NCI-H2171 treated with DMSO at 0.1 percent for 48 hours (cell line): ENCODE measurements at regions not wholly inside any gene's neighbourhood (a gene's known extent, or its start where the extent isn't known, plus 50 kb on each side); places are given as distances from the start of the nearest gene placed in this dataset.
"Not testable (repeated sequence)": the region's sequence is repeated elsewhere in the genome, so short reads cannot be mapped to it uniquely, and the experiment has no call there.

Source experiments
- DNase-seq: peaks from one replicate; lab custom pipeline; 2025; lab: John Stamatoyannopoulos, UW

GRCh38 chr1:168420177-168420576 lies 123.6 kb downstream of the XCL2 start:
- DNase-seq: no peak

DNA sequence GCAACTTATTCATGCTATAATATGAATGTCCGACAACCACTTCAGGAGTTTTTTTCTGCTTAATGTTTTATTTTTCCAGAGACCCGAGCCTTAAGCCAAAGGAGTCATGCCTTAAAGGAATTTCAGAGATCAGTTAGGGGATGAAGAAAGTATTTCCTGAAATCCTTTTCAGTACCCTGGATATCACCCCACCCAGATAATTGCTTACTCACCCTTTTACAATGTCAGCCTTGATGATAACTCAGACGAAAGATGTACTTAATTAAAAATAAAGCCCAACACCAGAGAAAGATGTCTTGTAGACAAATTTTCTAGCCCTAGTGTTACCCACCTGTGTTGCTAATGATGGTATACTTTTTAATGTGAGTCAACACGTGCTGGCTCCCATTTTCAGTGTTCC lies 124.1 kb downstream of the XCL2 start:
- DNase-seq: no peak

DNA sequence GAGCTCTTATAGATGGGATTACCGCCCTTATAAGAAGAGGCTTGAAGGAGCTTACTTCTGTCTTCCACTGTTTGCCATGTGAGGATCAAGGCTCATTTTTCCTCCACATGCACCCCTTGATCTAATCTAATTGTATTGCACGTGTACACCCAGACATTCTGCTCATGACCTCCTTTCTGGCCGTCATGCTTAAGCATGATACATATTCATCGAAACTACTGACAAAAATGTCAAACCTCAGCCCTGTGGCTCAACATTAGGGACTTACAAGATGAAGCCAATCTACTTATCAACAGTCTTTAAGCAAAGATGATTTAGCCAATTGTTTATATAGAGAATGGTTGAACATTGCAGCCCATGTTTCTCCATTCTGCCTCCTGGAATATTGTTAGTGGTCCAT lies 127.6 kb downstream of the XCL2 start:
- no peak for DNase-seq

DNA sequence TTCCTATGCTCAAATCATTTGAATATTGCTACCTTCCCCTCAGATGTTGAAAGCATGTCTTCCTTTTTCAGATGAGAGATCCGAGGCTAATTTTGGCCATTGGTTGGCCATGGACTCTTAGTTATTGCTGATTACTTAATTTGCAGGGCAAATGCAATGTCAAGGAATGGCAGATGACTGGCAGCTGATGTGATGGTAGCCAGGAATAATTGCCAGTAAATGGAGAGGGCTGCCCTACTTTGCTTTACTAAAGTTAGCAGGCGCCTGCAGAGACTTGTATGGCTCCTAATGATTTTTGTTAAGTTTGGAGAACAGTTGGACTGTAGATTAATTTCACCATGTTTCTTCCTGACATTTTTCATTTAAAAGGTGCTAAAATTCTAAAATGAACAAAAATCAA lies 128.9 kb downstream of the XCL2 start:
- DNase-seq: no peak

DNA sequence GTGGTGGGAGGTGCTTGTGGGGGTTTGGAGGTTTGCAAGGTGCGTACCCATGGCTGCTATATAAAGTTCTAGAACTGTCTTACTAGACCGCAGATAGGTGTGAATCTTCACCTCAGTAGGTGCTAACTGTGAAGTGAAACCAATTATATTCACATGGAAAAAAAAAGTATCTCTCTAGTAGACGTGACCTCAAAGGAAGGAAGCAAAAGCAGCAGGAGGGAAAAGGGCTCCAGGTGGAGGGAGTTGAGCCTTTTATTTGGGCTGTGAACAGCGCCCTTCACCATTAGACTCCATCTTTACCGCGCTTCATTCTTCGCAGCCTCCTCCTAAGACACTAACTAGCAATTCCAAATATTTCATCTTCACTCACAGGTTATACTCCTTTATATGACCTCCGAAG lies 129.8 kb downstream of the TBX19 start:
- DNase-seq: no peak

- DNase-seq: no peak
Observed at GRCh38 chr1:168408884-168409283, 128.2 kb downstream of the TBX19 start.

GRCh38 chr1:168408539-168408865 lies 127.8 kb downstream of the TBX19 start:
- no peak for DNase-seq

DNA sequence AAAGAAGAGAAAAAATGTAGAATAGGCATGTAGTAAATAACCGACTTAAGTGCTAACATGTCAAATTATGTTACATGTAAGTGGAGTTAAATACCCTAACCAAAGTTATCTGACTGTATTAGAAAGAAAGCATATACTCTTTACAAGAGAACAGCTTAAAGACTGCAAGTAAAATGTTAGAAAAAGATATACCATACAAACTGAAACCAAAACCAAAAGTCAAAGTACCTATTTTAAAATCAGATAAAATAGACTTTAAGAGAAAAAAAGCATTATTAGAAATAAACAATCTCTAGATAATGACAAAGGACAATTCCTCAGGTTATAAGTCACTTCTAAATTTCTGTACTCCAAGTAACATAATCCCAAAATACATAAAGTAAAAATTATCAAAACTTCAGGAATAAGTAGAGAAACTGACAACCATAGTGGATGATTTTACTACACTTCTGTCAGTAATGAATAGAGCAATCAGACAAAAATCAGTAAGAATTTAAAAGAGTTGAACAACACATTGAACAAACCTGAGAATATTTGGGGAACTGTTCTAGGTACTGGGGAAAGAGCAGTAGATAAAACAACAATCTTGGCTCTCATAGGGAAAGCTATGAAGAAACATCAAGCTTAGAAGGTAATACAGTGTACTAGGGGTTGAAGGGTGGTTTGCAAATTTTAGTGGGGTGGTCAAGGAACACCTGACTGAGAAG lies 127.3 kb downstream of the TBX19 start:
- no peak for DNase-seq

DNA sequence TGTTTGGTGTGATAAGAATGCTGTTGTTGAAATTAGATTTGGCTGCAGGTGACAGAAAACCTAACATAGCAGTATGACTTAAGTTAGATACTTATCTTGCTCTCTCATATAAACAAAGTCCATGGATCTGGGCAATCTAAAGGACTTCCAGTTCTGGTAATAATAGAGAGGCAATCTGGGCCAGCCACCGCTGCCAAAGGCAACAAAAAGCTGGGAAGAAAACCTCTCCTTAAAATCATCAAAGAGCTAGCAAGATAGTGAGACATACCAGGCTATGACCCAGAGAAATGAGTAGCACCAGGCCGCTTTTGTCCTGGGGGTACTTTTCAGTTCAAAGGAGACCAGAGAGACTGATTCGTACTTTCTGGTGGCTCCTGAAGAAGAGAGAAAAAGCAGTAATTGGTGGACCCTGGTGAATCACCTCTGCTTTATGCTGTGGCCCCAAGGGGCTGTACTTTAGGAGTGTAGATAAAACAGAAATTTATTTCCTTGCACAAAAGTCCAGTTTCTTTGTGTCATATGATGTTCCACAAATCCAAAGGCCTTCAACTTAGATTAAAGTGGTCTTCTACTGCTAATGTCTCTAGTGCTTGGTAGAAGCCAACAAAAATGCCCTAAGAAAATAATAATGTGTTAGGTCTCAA lies 125.4 kb downstream of the TBX19 start:
- DNase-seq: no peak

- DNase-seq: no peak
Observed at GRCh38 chr1:168403140-168403539, 122.5 kb downstream of the TBX19 start.

DNA sequence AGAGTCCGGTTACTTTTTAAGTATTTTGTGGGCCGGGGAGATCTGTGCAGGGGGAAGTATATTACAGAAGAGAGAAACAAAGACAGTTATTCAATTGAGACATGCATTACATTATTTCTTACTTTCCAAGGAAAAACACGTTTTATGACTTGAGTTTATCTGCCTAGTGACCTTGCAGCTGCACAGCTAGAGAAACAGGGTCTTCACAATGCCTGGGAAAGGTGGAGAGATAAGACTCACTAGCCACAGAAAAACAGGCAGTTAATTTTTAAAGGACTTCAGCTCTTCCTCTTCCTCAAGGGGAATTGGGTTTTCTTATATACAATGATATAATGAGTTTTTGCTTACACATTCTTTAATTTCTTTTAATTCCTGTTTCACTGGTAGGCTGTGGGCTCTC lies 121.8 kb downstream of the TBX19 start:
- DNase-seq: not testable (repeated sequence)

DNA sequence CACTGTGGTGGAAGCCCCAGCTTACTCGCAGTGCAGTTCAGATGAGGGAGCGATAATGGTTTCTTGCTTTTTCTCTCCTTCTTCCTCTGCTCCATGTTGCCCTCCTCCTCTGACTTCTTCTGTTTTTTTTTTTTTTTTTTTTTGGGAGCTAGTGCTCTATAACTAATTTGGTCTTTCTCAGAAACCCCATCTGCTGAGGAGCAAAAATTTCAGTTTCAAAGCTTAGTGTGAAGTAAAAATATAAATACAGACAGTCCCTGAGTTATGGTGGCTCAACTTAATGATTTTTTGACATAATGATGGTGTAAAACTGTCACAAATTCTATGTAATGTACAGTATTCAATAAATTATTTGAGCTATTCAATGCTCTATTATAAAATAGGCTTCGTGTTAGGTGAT lies 120.7 kb downstream of the TBX19 start:
- no peak for DNase-seq

DNA sequence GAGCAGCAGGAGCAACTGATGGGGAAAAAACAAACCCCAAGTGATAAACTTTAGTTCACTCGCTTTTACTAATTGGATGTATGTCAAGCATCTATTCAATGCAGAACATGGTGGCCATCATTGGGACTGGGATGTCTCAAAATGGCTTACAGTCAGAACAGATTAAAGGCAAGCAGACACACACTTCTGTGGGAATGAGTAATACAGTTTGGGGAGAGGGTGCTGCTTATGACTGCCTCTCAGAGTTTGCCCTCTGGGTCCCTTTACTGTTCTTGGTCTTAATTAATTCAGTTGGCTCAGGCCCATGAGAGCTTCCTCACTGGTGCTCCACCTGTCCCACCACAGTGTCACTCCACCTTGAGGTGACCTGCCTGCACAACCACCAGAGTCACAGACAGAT lies 119.5 kb downstream of the TBX19 start:
- no peak for DNase-seq

- no peak for DNase-seq
Observed at GRCh38 chr1:168397806-168398205, 117.1 kb downstream of the TBX19 start.

DNA sequence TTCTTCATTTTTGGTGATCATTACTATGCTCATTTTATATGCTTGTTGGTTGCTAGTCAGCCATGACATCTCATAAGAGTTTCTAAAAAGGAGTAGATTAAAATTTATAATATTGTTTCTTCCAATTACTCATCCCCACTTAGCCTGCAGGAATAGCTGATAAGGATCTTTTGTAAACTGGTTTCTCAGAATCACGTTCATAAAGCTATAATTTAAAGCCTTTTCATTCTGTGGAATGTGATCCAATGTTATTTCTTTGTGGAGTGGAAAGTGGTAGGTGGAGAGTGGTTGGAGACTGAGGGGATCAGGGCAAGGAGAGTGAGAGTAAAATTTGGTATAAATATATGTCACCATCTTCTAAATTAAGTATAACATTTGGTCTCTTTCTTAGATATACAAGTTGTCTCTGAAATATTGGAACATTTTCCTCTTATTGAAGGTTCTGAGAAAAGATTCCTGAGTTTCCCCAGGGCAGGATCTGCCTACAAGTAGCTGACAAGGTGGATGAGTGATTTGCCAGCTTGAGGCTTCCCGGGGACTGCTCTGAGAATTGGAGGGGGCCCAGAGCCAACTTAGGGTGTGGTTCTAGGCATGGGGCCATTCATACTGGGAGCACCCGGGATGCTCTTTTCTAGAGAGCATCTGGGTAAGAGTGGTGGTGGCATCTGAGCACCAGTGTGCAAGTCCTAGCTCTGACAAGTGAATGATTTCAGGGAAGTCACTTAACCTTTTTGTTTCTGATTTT lies 116.4 kb downstream of the TBX19 start:
- no peak for DNase-seq

- DNase-seq: no peak
Observed at GRCh38 chr1:168396508-168396907, 115.8 kb downstream of the TBX19 start.

DNA sequence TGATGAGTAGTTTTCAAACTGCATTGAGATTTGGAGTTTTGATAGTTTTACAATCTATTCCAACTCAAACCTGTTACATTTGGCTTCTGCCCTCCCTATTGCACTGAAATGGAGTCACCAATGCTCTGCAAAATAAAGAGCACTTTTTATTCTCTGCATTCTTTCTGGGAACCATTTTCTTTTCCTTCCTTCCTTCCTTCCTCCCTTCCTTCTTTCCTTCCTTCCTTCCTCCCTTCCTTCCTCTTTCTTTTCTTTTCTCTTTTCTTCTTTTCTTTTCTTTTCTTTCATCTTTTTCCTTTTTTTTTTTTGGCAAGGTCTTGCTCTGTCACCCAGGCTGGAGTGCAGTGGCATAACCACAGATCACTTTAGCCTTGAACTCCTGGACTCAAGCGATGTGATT lies 114.2 kb downstream of the TBX19 start:
- no peak for DNase-seq

DNA sequence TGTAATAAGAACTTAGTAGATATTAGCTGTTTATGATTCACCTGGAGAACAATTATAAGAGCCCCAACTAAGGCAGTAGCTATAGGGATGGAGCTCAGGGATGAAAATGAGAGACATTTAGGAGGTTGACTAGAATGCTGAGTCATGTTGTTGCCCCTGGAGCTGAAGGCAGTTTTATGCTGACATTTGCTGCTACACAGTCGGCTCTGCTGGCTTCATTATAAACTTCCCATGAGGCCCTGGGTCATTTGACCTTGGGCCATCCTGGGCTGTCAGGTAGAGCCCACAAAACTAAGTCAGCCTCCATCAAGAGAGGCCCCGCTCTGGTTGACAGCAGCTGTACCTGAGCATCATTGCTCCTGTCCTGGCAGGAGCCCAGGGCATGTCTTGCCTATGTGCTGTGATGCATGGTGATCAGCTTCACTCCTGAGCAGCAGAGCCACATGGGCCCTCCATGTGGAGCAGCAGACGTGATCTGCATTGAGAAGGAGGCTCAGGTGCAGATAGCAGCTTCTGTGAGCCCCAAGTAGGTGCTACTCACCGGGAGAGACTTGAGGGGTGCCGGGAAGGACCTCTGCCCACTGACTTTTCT lies 112.4 kb downstream of the TBX19 start:
- DNase-seq: peak; percentile 58

- DNase-seq: no peak
Observed at GRCh38 chr1:168391851-168392681, 111.4 kb downstream of the TBX19 start.

GRCh38 chr1:168390271-168390670 lies 109.6 kb downstream of the TBX19 start:
- no peak for DNase-seq

- DNase-seq: no peak
Observed at GRCh38 chr1:168387781-168388760, 107.4 kb downstream of the TBX19 start.
